Liver (tissue), 3 donors: ENCODE measurements at regions not wholly inside any gene's neighbourhood (a gene's known extent, or its start where the extent isn't known, plus 50 kb on each side); places are given as distances from the start of the nearest gene placed in this dataset.

Source experiments
- ATF3 ChIP-seq: IDR thresholded peaks from 2 replicates; pipeline ENCODE4 v1.6.1; 2016; ENCODE audit warnings: antibody characterized with exemption
- CTCF ChIP-seq: fragments of 150-350 bp; IDR thresholded peaks from 2 replicates; pipeline ENCODE4 v1.5.1; 2017; ENCODE audit warnings: improper control_type of control experiment, low read depth, low read length; ENCODE audit not compliant: missing input control
- FOXA1 ChIP-seq: IDR thresholded peaks from 2 replicates; pipeline ENCODE4 v1.6.1; 2016; ENCODE audit warnings: antibody characterized with exemption
- GABPA ChIP-seq, 2 donors: IDR thresholded peaks in 1 of 2; conservative IDR thresholded peaks in 1 of 2; 2 replicates each; pipeline ENCODE4 v1.6.1; 2016; ENCODE audit warnings: antibody characterized with exemption in 2 of 2, mild to moderate bottlenecking in 1 of 2, moderate library complexity in 1 of 2
- JUND ChIP-seq, 2 donors: IDR thresholded peaks; 2 replicates each; pipeline ENCODE4 v1.6.1; 2016; ENCODE audit warnings: antibody characterized with exemption in 2 of 2
- MAX ChIP-seq: IDR thresholded peaks from 2 replicates; pipeline ENCODE4 v1.6.1; 2016; ENCODE audit warnings: antibody characterized with exemption
- RAD21 ChIP-seq, 2 donors: IDR thresholded peaks; 2 replicates each; pipeline ENCODE4 v1.6.1; 2016; ENCODE audit warnings: antibody characterized with exemption in 2 of 2, mild to moderate bottlenecking in 2 of 2
- REST ChIP-seq: IDR thresholded peaks from 2 replicates; pipeline ENCODE4 v1.6.1; 2016; ENCODE audit warnings: antibody characterized with exemption, mild to moderate bottlenecking
- TAF1 ChIP-seq: conservative IDR thresholded peaks from 2 replicates; pipeline ENCODE4 v1.6.1; 2016; ENCODE audit warnings: antibody characterized with exemption, mild to moderate bottlenecking
- YY1 ChIP-seq: IDR thresholded peaks from 2 replicates; pipeline ENCODE4 v1.6.1; 2016; ENCODE audit warnings: antibody characterized with exemption, mild to moderate bottlenecking
- ZBTB33 ChIP-seq: IDR thresholded peaks from 2 replicates; pipeline ENCODE4 v1.6.1; 2016; ENCODE audit warnings: antibody characterized with exemption
- donor health status: healthy.
- donor health status: healthy.

GRCh38 chr14:54038724-54039123 lies 82.1 kb upstream of the BMP4 start:
- TF ChIP-seq CTCF (no peak), REST (no peak), TAF1 (no peak), GABPA (IDR thresholded peaks at IDR 0.05 in 1 of 2, conservative IDR thresholded peaks at IDR 0.05 in 1 of 2) (no peak), YY1 (no peak), MAX (no peak), ATF3 (no peak), ZBTB33 (no peak), RAD21 (IDR thresholded peaks at IDR 0.05) (no peak), FOXA1 (no peak), JUND (IDR thresholded peaks at IDR 0.05) (no peak)
